GM18870 (cell line): ENCODE measurements at regions not wholly inside any gene's neighbourhood (a gene's known extent, or its start where the extent isn't known, plus 50 kb on each side); places are given as distances from the start of the nearest gene placed in this dataset.
"Not testable (repeated sequence)": the region's sequence is repeated elsewhere in the genome, so short reads cannot be mapped to it uniquely, and the experiment has no call there.

Source experiments
- ATAC-seq: cut with Tn5 transposase; IDR thresholded peaks from one replicate; pipeline ENCODE4 v1.9.1; 2021; ENCODE audit warnings: moderate library complexity; ENCODE audit not compliant: unreplicated experiment

DNA sequence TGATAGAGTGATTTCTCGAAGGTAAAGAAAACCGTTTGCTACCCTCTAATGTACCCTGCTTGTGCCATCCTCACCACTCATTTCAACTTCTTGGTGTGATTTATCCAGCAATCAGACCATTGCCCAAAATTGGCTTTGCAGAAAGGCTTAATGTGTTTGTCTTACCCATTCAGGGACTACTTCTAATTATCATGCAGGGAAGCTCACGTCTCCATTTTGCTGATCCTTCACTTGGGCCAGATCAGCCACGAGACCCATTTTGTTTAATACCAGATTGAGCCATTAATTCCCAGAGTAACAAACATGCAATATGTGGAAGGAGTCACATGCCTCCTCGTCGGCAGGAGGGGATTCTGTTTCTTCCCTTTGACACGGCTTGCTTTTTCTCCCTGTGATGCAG, 51.1 kb upstream of the CRY1 start:
- no peak for ATAC-seq

DNA sequence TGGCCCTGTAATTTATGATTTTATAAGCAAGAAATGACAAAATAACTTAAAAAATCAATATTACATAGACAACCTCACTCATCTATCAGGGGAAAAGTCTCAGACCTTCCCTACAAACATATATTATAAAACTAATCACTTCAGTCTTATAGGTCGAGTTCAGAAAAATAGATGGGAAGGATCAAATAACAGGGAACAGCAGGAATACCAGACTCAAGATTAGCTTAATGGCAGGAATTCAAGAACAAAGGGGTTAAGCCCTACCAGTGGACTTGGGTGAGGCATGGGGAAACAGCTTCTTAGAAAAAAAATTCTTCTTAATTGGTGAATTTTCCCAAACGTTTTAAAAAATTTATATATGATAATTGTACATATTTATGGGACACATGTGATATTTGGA, 51.6 kb upstream of the CRY1 start:
- no peak for ATAC-seq

DNA sequence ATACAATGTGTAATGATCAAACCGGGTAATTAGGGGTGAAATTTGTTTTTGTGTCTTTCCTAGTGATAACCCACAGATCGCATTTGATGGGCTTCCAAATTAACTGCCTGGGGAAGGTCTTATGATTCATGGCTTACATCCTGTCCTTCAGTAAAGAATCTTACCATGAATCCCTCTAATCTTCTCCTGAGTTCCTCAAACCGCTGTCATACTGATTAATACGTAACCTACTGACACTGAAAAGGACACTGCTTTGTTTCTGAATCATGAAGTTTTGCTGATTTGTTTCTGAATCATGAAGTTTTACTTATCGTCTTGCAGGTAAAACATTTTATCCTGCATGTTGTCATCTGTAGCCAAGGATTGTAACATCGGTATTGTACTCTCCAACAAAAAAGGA, 52.0 kb upstream of the CRY1 start:
- no peak for ATAC-seq

DNA sequence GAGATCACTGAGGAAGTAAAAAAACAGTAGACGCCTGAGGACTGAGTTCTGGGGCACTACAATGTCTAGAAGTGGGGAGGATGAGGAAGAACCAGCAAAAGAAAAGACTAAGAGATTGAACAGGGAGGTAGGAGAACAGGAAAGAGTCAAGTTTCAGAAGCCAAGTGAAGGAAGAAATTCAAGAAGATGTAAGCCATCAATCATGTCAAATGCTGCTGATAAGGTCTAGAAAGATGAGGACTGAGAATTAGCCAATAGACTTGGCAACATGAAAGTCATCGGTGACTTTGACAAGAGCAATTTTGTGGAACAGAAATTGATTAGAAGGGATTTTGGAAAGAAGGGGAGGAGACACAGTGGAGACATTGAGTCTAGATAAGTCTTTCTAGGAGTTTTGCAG, 54.8 kb upstream of the CRY1 start:
- ATAC-seq: no peak

DNA sequence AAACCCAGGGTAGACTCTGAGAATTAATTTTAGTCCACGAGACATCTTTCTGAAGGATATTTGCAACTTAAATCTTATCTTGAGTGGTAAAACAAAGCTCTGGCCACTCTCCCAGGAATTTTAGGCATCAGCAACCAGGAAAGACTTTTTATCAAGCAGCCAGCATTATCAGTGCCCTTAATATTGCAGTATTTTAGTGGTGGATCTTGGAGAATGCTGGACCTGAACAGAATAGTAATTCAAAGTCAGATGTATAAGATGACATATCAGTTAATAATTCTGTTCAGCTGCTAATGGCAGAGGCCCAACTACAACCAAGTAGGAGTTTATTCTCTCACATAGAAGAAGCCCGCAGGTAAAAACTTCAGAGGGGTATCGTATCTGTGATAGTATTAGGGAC, 59.0 kb upstream of the CRY1 start:
- ATAC-seq: no peak

DNA sequence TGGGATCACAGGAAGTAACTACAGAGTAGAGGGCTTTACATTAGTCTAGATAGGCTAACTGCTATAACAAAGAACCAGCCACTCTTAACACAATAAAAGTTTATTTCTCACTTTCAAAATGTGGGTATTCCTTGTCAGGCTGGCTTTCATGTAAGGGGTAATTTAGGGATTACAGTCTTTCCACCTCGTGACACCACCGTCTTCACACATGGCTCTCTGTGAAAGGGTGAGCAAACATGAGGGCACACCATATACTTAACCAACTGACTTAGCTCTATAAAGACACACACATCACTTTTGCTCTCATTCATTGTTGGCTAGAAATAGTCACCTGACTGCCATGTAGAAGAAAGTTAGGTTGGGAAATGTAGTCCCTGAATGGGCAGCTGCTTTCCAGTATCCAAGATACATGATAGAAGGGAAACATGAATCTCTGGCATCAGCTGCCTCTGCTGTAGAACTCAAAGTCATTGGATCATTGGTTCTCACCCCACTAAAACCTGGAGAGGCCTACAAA, 66.1 kb upstream of the CRY1 start:
- no peak for ATAC-seq

DNA sequence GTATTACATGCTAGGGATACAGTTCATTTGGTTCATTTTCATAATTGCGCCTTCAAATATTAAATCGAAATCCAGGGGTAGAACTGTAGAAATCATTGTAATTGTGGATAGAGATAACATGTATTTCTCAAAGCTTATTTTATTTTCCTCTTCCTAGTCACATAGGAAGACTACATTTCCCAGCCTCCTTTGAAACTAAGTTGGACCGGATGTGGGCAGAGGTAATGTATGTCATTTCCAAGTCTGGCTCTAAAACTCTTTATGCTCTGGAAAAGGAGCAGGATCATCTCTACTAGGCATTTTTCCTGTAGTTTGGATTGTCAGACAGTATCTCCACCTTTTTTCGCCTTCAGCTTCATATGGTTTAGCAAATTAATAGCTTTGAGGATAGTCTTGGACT, 70.1 kb upstream of the CRY1 start:
- ATAC-seq: no peak

DNA sequence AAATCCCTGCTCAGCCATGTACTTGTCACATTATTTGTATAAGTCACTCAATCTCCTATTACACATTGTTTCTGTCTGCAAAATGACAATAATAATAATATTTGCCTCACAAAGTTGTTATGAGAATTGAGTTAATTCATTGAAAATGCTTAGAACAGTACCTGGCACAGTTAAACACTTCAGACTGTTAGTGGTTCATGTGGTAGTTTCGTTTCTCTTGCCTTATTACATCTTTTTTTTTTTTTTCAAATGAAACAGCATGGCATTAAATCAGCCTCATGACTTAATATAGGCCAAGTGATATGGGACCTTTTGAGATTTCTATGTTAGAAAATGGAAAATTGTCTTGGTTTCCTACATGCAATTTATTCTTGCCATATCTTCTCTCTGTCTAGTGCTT, 71.0 kb upstream of the CRY1 start:
- ATAC-seq: no peak

DNA sequence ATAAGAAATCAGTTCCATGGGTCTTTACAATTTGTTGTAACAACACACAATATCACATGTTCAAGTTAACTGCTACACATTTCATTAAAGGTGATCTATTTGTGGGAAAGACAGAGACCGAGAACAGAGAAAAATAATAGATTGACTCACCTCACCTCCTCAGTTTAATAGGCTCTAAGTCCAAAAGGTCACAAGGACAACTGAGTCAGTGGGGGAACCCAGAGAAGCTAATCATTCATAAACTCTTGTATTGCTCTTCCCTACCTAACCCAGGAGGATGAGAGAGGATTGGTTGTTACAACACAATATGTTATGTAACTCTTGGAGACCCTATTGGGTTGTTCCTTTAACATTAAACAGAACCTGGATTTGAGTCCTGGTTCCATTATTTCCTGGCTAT, 72.2 kb upstream of the CRY1 start:
- no peak for ATAC-seq

DNA sequence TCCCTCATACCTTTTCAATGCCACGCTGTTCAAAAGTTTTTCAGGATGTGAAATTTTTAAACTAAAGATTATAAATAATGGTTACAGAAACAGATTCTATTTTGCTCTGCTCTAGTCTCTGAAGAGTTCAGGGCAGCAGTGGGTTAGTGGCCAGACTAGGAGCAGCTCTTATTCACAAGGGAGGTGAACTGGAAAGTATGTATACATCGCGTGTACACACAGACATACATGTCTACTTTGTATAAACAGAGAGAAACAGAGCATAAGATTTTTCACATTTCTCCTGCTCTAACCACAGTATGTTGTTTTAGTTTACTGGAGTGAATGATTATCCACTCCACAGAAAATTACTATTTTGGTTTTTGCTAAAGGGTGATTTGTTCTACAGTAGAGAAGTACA, 74.4 kb upstream of the CRY1 start:
- ATAC-seq: no peak

DNA sequence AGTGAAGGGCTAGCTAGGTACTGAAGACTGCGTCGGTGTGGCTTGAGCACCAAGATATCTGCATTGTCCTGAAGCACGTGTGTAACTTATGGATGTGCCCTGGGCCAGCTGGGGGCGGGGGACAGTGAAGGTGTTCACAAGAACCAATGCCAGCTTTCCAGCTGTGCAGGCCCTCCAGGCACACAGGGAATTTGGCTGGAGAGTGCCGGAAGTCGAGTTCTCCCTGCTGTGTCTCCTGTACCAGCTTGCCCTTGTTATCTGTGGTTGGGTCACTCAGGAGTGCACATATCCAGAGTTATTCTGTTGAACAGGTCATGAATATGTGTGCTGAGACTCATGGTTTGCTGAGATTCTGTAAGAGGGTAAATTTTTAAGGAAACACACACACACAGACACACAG, 75.9 kb upstream of the CRY1 start:
- no peak for ATAC-seq

DNA sequence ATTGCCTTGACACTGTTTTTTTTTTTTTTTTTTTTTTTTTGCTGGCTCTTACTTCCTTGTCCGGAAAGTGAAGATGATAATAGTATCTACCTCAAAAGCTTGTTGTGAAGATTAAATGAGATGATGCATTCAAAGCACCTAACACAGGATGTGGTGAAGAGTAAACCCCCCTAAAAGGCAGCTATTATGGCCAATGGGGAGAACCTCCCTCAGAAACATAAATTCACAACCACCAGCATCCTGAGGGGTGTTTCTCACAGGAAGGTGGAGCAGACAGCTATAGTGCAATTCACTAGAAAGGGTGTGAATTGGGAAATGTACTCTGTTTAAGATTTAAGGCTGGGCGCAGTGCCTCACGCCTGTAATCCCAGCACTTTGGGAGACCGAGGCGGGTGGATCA, 85.4 kb upstream of the CRY1 start:
- ATAC-seq: no peak

DNA sequence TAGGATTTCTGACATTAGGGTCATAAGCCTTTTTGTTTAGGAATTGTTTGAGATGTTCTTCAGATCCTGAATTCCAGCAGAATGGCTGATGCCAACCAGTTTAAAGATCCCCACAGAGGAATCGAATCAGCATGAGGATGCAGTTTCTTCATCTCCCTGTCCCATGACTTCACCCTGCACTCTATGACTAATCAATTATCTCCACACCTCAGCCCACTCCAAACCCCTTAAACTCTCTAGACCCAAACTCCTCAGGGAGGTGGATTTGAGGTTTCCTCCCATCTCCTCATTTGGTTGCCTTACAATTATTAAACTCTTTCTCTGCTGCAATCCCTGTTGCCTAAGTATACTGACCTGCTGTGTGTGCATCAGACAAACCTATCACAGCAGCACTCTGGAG, 86.5 kb upstream of the CRY1 start:
- no peak for ATAC-seq

DNA sequence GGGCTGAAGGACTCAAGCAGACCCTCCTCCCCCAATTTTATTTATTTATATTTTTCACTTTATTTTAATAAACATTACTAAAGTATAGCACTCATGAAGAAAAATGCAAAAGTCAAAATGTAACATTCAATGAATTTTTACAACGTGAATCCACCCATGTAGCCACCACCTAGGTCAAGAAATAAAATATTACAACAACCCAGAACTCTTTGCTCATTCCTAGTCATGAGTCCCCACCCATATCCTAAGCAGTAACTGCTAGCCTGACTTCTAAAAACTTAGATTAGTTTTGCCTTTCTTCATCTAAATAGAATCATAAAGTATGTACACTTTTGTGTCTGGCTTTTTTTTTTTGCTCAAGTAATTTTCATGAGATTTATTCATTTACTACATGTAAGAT, 86.9 kb upstream of the CRY1 start:
- ATAC-seq: no peak

DNA sequence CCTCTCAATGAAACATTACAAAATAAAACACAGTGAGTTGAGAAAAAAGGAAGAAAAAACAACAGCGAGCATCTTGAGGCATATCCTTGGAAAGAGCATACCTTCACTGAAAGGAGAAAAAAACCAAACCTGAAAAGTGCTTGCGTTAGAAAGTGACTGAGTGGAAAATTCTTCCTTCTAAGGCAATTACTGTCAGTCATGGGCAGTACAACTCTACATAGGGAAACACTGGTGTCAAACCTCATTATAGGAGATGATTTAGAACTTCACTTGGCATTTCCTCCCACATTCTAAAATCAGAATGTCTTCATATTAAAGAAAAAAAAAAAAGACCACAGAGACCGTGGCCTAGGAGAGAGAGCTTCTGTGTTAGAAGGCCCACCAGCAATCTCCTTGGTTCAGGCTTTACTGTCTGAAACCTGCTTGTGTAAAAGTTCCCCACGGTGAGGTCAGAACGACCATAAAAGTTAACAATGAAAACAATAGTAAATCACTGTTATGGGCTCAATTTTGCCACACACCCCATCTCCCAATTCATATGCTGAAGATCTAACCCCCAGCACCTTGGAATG, 91.1 kb upstream of the CRY1 start:
- ATAC-seq: no peak

DNA sequence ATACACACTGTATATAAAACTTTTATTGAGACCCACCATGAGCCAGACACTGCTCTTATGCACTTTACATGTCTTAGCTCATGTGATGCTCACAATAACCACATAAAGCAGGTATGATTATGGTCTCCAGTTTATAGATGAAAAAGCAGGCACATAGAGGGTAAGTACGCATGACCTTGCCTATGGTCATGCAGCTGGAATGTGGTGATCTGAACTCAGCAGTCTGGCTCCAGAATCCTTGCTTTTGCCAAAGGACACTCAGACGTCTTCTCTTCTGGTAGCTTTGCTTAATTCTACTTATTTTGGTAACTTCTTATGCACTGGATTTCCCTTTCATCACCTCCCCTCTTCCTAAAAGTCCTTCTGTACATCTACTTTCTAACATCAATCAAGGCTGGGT, 103.3 kb upstream of the CRY1 start:
- ATAC-seq: no peak

DNA sequence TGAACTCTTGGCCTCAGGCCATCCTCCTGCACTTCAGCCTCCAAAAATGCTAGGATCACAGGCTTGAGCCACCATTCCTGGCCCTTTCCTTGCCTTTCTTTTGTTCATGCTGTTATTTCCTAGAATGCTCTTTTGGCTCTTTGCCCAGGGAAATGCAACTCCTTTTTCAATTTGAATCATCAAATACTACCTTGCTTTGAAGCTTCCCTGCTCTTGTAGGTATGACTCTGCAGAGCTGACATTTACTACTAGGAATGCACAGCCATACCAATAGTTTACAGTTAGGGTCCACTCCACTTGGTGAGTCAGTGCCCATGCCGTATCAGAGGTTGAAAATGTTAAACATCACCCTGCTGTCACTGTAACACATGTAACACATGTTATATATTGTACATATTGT, 107.0 kb upstream of the CRY1 start:
- no peak for ATAC-seq

DNA sequence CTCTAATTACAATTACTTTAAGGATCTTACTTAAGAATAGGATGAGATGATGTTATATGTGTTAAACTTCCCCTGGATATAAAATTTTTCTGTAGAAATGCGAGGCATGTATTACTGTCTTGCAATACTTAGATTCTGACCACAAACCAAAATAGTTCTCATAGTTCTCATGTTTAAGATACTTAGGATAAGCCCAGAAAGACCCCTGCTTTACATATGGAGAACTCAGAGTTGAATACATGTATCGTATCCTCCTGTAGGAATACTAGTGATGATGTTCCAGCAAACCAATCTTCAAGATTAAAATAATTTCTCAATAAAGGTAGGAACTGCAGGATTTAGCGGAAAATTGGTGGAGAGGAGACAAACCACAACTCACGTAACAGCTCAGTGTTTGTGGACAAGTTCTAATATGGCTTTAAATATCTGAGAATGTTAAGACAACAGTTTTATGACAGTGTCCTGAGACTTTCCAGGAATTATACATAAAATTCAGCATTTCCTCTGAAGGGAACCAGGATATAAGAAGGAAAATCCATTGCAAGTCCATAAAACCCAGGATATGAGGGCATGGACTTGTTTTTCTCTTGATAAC, 114.7 kb upstream of the CRY1 start:
- no peak for ATAC-seq

DNA sequence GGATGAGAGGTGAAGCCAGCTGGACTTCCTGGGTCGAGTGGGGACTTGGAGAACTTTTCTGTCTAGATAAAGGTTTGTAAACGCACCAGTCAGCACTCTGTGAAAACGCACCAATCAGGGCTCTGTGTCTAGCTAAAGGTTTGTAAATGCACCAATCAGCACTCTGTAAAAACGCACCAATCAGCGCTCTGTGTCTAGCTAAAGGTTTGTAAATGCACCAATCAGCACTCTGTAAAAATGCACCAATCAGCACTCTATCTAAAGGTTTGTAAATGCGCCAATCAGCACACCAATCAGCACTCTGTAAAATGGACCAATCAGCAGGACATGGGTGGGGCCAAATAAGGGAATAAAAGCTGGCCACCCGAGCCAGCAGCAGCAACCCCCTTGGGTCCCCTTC, 116.4 kb upstream of the CRY1 start:
- not testable (repeated sequence) for ATAC-seq

DNA sequence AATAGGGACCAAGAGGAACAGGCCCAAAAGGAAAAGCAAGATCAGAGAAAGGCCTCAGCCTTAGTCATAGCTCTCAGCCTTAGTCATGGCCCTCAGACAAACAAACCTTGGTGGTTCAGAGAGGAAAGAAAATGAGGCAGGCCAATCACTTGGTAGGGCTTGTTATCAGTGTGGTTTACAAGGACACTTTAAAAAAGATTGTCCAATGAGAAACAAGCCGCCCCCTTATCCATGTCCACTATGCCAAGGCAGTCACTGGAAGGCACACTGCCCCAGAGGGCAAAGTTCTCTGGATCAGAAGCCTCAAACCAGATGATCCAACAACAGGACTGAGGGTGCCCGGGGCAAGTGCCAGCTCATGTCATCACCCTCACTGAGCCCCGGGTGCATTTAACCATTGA, 121.0 kb upstream of the CRY1 start:
- not testable (repeated sequence) for ATAC-seq

DNA sequence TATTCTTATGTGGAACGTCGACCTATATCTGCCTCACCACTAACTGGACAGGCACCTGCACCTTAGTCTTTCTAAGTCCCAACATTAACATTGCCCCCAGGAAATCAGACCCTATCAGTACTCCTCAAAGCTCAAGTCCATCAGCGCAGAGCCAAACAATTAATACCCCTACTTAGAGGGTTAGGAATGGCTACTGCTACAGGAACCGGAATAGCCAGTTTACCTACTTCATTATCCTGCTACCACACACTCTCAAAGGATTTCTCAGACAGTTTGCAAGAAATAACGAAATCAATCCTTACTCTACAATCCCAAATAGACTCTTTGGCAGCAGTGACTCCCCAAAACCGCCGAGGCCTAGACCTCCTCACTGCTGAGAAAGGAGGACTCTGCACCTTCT, 123.1 kb upstream of the CRY1 start:
- ATAC-seq: not testable (repeated sequence)

DNA sequence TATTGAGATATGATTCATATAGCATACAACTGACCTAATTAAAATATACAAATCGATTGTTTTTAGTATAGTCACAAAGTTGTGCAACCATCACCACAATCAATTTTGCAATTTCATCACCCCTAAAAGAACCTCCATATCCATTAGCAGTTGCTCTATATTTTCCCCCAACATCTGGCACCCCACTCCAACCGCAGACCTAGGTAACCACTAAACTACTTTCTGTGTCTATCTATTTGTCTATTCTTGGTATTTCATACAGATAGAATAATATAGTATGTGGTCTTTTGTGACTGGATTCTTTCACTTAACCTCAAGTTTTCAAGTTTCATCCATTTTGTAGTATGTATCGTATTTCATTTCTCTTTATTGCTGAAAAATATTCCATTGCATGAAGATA, 126.0 kb upstream of the CRY1 start:
- ATAC-seq: no peak

DNA sequence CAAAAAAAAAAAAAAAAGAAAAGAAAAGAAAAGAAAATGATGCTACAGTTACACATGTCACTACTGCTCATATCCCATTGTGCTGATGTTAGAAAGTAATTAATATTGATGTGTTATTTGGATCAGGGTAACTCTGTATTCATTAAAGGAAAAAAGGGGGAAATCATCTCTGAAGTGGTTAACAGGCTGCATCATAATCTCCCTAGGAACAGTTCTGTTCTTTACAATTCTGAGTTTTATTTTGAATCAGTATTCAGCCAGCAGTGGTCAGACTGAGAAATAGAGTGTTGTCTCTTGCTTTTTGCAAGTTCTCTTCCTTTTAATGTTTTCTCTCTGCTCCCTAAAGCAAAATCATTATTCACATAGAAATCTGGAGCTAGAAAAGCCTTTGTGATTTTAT, 128.6 kb upstream of the CRY1 start:
- ATAC-seq: no peak
